GM12873 (cell line): ENCODE measurements at regions not wholly inside any gene's neighbourhood (a gene's known extent, or its start where the extent isn't known, plus 50 kb on each side); places are given as distances from the start of the nearest gene placed in this dataset.

ENCODE experiments used
- CTCF ChIP-seq: IDR thresholded peaks from 2 replicates; pipeline ENCODE4 v1.5.1; 2012; ENCODE audit warnings: low read depth, mild to moderate bottlenecking, moderate library complexity, low read length, control low read depth; ENCODE audit not compliant: insufficient read depth; ENCODE audit errors: missing control alignments

DNA sequence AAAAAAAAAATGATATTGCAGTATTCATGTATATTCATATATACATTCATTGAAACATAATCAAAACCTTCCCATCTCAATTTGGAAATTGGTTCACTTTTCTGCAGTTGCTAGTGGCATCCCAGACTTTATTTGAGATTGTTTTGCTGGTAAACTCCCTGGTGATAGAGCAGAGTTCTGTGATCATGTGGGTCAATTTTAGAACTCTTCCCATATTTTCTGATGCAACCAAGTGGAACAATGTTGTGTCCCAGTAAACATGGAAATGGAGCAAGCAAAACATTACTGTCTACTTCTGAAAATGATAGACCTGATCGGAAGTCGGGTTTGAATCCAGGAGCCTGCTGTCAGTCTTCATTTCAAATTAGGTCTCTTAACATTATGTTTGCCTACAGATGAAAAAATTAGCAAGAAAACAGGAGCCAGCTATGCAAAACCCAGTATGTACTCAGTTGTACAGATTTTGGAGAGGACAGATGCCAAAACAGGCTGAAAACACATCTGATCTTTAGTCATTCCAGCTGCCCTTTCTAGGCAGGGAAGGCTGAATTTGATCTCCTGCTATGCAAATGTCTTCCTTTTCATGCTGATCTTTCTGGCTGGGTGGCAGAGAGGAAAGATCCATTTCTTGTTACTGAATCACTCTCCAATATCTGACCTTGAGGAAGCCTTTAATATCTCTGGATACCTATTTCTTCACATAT, 786.6 kb upstream of the SOX9 start:
- no peak for TF ChIP-seq CTCF

- no peak for TF ChIP-seq CTCF
These were observed 785.6 kb upstream of the SOX9 start for GRCh38 chr17:71335212-71335611.

DNA sequence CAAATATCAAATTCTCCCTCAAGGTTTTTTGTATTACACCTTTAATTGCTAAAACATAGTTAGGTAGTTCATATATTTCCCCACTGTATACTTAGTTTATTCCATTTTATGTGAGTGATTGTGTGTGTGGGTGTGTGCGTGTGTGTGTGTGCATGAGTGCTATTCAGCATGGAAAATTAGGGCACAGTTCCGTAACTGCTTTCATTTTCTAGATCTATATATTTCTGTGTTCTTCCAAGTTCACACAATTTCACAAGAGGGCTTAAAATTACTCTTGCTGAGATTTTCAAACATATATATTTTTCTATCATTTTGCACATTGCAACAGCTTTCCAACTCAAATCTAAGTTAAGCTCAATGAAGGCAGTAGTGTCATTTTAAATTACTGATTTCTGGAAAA, 782.9 kb upstream of the SOX9 start:
- TF ChIP-seq CTCF = no peak

DNA sequence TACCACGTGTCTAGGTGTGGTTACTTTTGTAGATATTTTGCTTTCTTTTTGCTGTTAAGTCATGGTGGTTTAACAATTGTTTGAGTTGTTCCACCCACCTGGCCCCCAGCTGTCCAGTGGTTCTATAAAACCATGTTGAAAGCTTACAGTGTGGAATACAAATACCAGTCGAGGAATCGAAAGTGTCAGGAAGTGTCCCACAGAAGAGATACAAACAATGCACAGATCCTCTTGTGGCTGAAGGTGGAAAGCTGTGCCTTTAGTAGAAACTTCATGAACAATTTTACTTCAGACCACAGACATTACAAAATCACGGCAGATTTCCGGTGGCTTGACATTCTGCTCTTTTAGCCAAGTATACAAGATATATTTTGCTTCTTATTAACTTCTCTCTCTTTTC, 782.4 kb upstream of the SOX9 start:
- TF ChIP-seq CTCF = no peak

DNA sequence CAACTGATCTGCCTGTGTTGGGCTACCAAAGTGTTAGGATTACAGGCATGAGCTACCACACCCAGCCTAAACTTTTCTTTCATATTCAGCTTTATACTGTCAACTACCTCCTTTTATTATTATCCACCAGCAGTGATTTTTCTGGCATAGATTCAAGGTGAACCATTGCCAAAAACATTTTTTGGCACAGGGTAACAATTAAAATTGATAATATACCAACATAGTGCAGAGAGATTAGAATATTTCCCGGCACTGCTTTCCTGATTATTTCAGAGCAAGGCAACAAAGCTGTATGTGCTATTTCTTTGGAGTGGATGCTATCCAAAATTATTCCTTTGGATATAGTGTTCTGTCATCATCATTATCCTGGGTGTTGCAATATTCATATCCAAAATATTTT, 781.6 kb upstream of the SOX9 start:
- no peak for TF ChIP-seq CTCF

GRCh38 chr17:71342737-71343136, 778.1 kb upstream of the SOX9 start:
- TF ChIP-seq CTCF = no peak

DNA sequence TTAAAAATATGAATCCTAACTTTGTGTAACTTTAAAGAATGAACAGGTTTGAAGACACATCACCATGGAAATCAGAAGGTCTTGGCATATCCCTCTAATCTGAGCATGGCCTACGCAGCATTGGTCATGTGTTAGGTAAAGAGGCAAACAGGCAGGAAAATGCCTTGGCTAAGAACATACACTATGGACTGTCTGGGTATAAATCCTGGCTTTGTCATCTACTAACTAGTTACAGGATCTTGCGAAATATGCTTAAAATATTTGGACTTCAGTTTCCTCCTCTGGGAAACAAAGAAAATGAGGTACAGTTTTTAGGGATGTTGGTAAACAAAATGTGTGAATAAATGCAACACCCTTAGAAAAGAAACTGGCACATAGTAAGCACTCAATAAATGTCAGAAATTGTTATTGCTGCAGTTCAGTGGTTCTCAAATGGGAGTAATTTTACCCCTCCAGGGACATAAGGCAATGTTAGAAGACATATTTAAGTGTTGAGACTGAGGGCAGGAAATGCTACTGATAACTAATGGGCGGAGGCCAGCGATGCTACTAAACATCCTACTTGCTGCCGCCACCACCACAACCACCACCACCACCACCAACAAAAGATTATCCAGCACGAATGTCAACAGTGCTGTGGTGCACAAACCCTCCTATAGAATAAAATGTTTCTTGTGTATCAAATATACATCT, 770.8 kb upstream of the SOX9 start:
- TF ChIP-seq CTCF = no peak
